SJSA1 (cell line): ENCODE measurements at regions not wholly inside any gene's neighbourhood (a gene's known extent, or its start where the extent isn't known, plus 50 kb on each side); places are given as distances from the start of the nearest gene placed in this dataset.
"Not testable (repeated sequence)": the region's sequence is repeated elsewhere in the genome, so short reads cannot be mapped to it uniquely, and the experiment has no call there.

Experiments used
- DNase-seq, 2 experiments: peaks; one replicate each; pipeline ENCODE4 v3.0.0-alpha.2; 2015 to 2020; ENCODE audit warnings: low spot score in 2 of 2, low read depth in 1 of 2
- H3K27ac ChIP-seq: fragments of 250-450 bp; sonication (Bioruptor Pico); 2 replicates; pipeline ENCODE4 v1.5.1; 2020; ENCODE audit warnings: mild to moderate bottlenecking, moderate library complexity
- H3K27me3 ChIP-seq: fragments of 250-450 bp; sonication (Bioruptor Pico); replicated peaks from 2 replicates; pipeline ENCODE4 v1.5.1; 2020; ENCODE audit warnings: mild to moderate bottlenecking, moderate library complexity
- H3K36me3 ChIP-seq: fragments of 250-450 bp; sonication (Bioruptor Pico); 2 replicates; pipeline ENCODE4 v1.5.1; 2020; ENCODE audit warnings: mild to moderate bottlenecking
- H3K4me1 ChIP-seq: fragments of 250-450 bp; sonication (Bioruptor Pico); replicated peaks from 2 replicates; pipeline ENCODE4 v1.6.1; 2021; ENCODE audit warnings: mild to moderate bottlenecking
- H3K4me3 ChIP-seq: fragments of 250-450 bp; sonication (Bioruptor Pico); 2 replicates; pipeline ENCODE4 v1.5.1; 2020; ENCODE audit warnings: mild to moderate bottlenecking
- H3K9me3 ChIP-seq: fragments of 250-450 bp; sonication (Bioruptor Pico); replicated peaks from 2 replicates; pipeline ENCODE4 v1.5.1; 2020; ENCODE audit warnings: mild to moderate bottlenecking

- H3K4me1 ChIP-seq, H3K27ac ChIP-seq, H3K4me3 ChIP-seq, H3K9me3 ChIP-seq, H3K36me3 ChIP-seq, H3K27me3 ChIP-seq, DNase-seq: not testable (repeated sequence)
Observed at GRCh38 chr20:40910436-40910835, 118.2 kb upstream of the TOP1 start.

DNA sequence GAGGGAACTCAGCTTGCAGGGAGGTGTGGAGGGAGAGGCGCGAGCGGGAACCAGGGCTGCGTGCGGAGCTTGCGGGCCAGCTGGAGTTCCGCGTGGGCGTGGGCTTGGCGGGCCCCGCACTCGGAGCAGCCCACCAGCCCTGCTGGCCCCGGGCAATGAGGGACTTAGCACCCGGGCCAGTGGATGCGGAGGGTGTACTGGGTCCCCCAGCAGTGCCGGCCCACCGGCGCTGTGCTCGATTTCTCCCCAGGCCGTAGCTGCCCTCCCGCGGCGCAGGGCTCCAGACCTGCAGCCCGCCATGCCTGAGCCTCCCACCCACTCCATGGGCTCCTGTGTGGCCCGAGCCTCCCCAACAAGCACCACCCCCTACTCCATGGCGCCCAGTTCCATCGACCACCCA lies 117.5 kb upstream of the TOP1 start:
- not testable (repeated sequence) for H3K27me3 ChIP-seq, H3K27ac ChIP-seq, H3K4me1 ChIP-seq, H3K9me3 ChIP-seq, H3K4me3 ChIP-seq, H3K36me3 ChIP-seq, DNase-seq

GRCh38 chr20:40913224-40914185 lies 115.1 kb upstream of the TOP1 start:
- Histone ChIP-seq H3K9me3 (no peaks in the 10 kb centered on the region), H3K4me3 (no peak overlapping the region), H3K4me1 (no peaks in the 10 kb centered on the region), H3K36me3 (no peaks in the 10 kb centered on the region), H3K27me3 (no peaks in the 10 kb centered on the region), H3K27ac (no peak overlapping the region)
- DNase-seq, result no peak

DNA sequence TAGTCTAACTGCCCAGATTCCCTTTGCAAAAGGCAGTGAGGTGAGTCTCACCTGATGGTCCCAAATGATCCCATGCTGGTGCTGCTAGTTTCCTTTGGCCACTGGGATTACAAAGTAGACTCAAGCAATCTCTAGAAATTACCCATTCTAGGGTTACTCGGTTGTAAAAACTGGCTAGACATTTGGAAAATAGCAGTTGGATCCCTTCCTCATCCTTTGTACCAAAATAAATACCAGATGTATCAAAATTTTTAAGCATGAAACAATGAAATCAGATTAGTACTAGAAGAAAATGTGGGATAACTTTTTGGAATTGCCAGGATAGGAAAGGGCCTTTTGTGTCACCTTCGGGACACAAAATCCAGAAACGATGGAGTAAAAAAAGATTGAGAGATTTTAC lies 112.9 kb upstream of the TOP1 start:
- H3K36me3 ChIP-seq, result no peaks in the 10 kb centered on the region
- no peak for DNase-seq
- H3K27me3 ChIP-seq, result no peaks in the 10 kb centered on the region
- no peaks in the 10 kb centered on the region for H3K9me3 ChIP-seq
- no peak overlapping the region for H3K27ac ChIP-seq
- no peaks in the 10 kb centered on the region for H3K4me1 ChIP-seq
- H3K4me3 ChIP-seq, result no peak overlapping the region

- Histone ChIP-seq H3K4me1 (no peaks in the 10 kb centered on the region), H3K36me3 (no peaks in the 10 kb centered on the region), H3K9me3 (no peaks in the 10 kb centered on the region), H3K27ac (no peak overlapping the region), H3K4me3 (no peak overlapping the region), H3K27me3 (no peaks in the 10 kb centered on the region)
- DNase-seq, result no peak
Observed at GRCh38 chr20:40916276-40916675, 112.3 kb upstream of the TOP1 start.

- H3K9me3 ChIP-seq, result no peaks in the 10 kb centered on the region
- no peaks in the 10 kb centered on the region for H3K36me3 ChIP-seq
- H3K4me3 ChIP-seq, result no peak overlapping the region
- no peak overlapping the region for H3K27ac ChIP-seq
- no peaks in the 10 kb centered on the region for H3K4me1 ChIP-seq
- no peak for DNase-seq
- no peaks in the 10 kb centered on the region for H3K27me3 ChIP-seq
Observed at GRCh38 chr20:40920291-40920690, 108.3 kb upstream of the TOP1 start.

GRCh38 chr20:40922865-40923264 lies 105.8 kb upstream of the TOP1 start:
- DNase-seq, result no peak
- H3K27ac ChIP-seq, result no peak overlapping the region
- H3K36me3 ChIP-seq, result no peaks in the 10 kb centered on the region
- H3K4me3 ChIP-seq, result no peak overlapping the region
- no peaks in the 10 kb centered on the region for H3K27me3 ChIP-seq
- no peaks in the 10 kb centered on the region for H3K4me1 ChIP-seq
- H3K9me3 ChIP-seq, result no peaks in the 10 kb centered on the region

GRCh38 chr20:40925829-40926510 lies 102.7 kb upstream of the TOP1 start:
- H3K4me3 ChIP-seq, result no peak overlapping the region
- no peak overlapping the region for H3K27ac ChIP-seq
- DNase-seq, result no peak
- no peaks in the 10 kb centered on the region for H3K9me3 ChIP-seq
- no peaks in the 10 kb centered on the region for H3K4me1 ChIP-seq
- no peaks in the 10 kb centered on the region for H3K27me3 ChIP-seq
- H3K36me3 ChIP-seq, result no peaks in the 10 kb centered on the region

DNA sequence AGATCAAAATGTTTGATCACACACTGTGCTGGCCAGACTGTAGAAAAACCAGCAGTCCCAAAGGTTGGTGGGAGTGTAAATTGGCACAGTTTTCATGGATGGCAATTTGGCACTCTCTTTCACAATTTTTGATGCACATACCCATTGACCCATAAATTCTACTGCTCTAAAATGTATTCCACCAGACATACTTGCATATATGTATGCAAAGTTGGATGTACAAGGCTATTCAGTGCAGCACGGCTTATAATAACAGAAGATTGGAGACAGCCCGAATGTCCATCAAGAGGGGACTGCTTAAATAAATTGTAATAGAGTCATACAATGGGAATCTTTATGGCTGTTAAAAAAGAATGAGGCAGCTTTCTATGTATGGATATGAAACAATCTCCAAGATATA lies 101.7 kb upstream of the TOP1 start:
- Histone ChIP-seq H3K36me3 (no peaks in the 10 kb centered on the region), H3K4me3 (no peak overlapping the region), H3K9me3 (no peaks in the 10 kb centered on the region), H3K27me3 (no peaks in the 10 kb centered on the region), H3K4me1 (no peaks in the 10 kb centered on the region), H3K27ac (no peak overlapping the region)
- no peak for DNase-seq

DNA sequence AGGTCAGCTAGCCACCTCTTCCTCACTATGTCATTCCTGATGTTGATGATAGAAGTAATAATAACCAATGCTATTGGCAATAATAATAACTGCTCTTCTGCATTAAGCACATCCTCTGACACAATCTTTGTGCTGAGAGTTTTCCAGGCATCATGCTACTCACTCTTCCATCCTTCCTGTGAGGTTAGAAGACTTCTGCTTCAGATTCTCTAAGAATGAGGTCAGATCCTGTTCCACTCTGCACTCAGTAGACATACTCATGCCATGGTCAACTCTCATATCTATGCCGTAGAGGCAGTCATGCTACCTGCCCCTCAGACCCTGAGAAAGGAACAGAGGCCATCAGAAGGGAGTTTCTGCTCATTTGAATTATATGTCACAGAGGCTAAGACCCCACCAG lies 98.1 kb upstream of the TOP1 start:
- Histone ChIP-seq H3K4me3 (no peak overlapping the region), H3K4me1 (no peaks in the 10 kb centered on the region), H3K27me3 (no peaks in the 10 kb centered on the region), H3K9me3 (no peaks in the 10 kb centered on the region), H3K36me3 (no peaks in the 10 kb centered on the region), H3K27ac (no peak overlapping the region)
- no peak for DNase-seq

DNA sequence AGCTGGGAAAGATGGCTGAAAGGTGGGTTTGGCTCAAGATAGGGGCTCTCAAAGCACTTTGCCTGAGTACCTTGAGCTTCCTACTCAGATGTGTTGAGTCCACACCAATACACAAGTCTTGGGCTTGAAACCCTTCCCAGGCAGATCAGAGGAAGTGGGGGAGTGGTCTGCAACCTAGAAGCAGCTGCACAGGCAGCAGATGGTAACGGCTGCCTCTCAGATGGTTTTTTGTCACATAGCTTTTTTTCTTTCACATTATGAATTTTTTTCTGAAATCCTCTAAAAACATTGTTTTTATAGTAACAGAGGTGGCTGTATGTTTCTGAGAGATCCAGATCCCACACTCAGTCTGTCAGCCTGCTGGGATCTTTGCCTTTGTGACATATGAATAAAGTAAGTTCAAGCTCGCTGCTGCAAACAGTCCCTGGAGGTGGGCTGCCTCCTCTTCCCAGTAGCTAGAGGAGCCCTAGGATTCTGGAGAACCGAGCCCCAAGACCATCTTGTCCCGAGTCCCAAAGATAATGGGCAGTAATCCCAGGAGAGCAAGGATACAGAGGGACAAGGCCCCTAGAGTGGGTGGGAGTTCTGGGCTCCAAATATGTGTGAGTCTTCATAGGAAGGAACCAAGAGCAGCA lies 97.1 kb upstream of the TOP1 start:
- H3K4me1 ChIP-seq, result no peaks in the 10 kb centered on the region
- no peaks in the 10 kb centered on the region for H3K9me3 ChIP-seq
- H3K36me3 ChIP-seq, result no peaks in the 10 kb centered on the region
- DNase-seq, result no peak
- H3K27me3 ChIP-seq, result no peaks in the 10 kb centered on the region
- no peak overlapping the region for H3K27ac ChIP-seq
- no peak overlapping the region for H3K4me3 ChIP-seq

GRCh38 chr20:40932436-40932835 lies 96.2 kb upstream of the TOP1 start:
- H3K27me3 ChIP-seq, result no peaks in the 10 kb centered on the region
- DNase-seq, result no peak
- no peaks in the 10 kb centered on the region for H3K36me3 ChIP-seq
- H3K9me3 ChIP-seq, result no peaks in the 10 kb centered on the region
- H3K4me1 ChIP-seq, result no peaks in the 10 kb centered on the region
- no peak overlapping the region for H3K27ac ChIP-seq
- H3K4me3 ChIP-seq, result no peak overlapping the region

DNA sequence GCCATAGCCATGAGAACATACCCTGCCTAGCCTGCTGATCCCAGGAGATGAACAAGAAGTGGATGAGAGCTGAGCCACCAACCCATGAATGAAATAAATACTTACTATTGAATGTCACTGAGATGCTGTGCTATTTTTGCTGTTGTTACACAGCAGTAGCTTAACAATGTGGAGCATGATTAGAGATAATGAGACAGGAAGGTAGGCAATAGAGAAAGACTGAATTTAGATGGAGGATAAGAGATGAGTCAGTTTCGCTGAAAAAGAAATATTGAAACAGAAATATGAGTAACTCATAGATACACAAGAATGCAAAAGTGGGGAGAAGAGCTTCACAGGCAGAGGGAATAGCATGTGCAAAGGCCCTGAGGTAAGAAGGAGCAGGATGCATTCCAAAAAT lies 94.9 kb upstream of the TOP1 start:
- H3K9me3 ChIP-seq, result no peaks in the 10 kb centered on the region

GRCh38 chr20:40938020-40938419 lies 90.6 kb upstream of the TOP1 start:
- H3K27me3 ChIP-seq, result no peaks in the 10 kb centered on the region
- H3K27ac ChIP-seq, result no peak overlapping the region
- no peak for DNase-seq

More for the DNA sequence above, 94.9 kb upstream of the TOP1 start:
- H3K4me3 ChIP-seq, result no peak overlapping the region
- H3K27me3 ChIP-seq, result no peaks in the 10 kb centered on the region
- H3K4me1 ChIP-seq, result no peaks in the 10 kb centered on the region
- no peak overlapping the region for H3K27ac ChIP-seq
- DNase-seq, result no peak
- no peaks in the 10 kb centered on the region for H3K36me3 ChIP-seq

More at GRCh38 chr20:40938020-40938419, 90.6 kb upstream of the TOP1 start:
- H3K36me3 ChIP-seq, result no peaks in the 10 kb centered on the region
- no peaks in the 10 kb centered on the region for H3K9me3 ChIP-seq
- H3K4me1 ChIP-seq, result no peaks in the 10 kb centered on the region
- H3K4me3 ChIP-seq, result no peak overlapping the region
